ENCODE measurements at regions not wholly inside any gene's neighbourhood (a gene's known extent, or its start where the extent isn't known, plus 50 kb on each side); places are given as distances from the start of the nearest gene placed in this dataset.

DNA sequence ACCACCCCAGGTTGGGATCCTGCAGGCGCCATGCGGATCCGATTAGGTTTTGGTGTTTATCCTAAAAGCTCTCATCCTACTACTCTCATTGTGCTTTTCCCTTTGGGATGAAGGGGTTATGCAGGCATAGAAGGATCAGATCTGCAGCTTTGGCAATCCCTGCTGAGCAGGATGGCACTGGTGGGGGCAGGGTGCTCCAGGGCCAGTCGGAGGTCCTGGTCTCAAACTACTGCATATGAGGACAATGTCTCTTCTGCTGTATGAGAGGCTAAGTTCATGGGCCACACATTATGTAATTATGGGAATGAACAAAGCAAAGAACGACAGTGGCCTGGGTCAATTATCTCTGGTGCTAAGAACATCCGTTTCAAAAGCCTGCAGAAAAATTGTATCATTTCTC is 334.2 kb downstream of the IRX1 start:
- no peak for TF ChIP-seq POLR2AphosphoS5 (IDR thresholded peaks at IDR 0.05; ENCODE audit: low read depth, low read length)
- no peak for TF ChIP-seq TAF1 (IDR thresholded peaks at IDR 0.05; ENCODE audit: borderline replicate concordance, insufficient read depth, low read length)
- TF ChIP-seq REST (IDR thresholded peaks at IDR 0.05; ENCODE audit: insufficient read depth in 1 of 2, low read depth in 2 of 2, low read length in 2 of 2) = no peak

All from PFSK-1 (cell line).